DND-41 (cell line): ENCODE measurements at regions not wholly inside any gene's neighbourhood (a gene's known extent, or its start where the extent isn't known, plus 50 kb on each side); places are given as distances from the start of the nearest gene placed in this dataset.

ENCODE experiments used
- ATAC-seq: fragments of 200-7000 bp; cut with Tn5 transposase; 3 replicates; pipeline ENCODE4 v1.9.1; 2021; ENCODE audit warnings: low read depth; ENCODE audit not compliant: insufficient read depth
- DNase-seq: peaks from one replicate; pipeline ENCODE4 v3.0.0-alpha.2; 2020
- H2AFZ ChIP-seq: 2 replicates; pipeline ENCODE4 v1.6.0; 2012; ENCODE audit warnings: low read depth, low read length
- H3K27ac ChIP-seq: 2 replicates; pipeline ENCODE4 v1.5.1; 2012; ENCODE audit warnings: low read length, inconsistent platforms
- H3K27me3 ChIP-seq: fragments of 200-600 bp; sonication (generic); 2 replicates; pipeline ENCODE4 v1.6.0; 2012; ENCODE audit warnings: low read length, mild to moderate bottlenecking, inconsistent platforms; ENCODE audit not compliant: insufficient read depth, poor library complexity
- H3K36me3 ChIP-seq: 2 replicates; pipeline ENCODE4 v1.5.1; 2012; ENCODE audit warnings: low read length, inconsistent platforms; ENCODE audit not compliant: insufficient read depth
- H3K4me1 ChIP-seq: 2 replicates; pipeline ENCODE4 v1.5.1; 2012; ENCODE audit warnings: mild to moderate bottlenecking, low read length; ENCODE audit not compliant: insufficient read depth
- H3K4me2 ChIP-seq: 2 replicates; pipeline ENCODE4 v1.6.0; 2012; ENCODE audit warnings: mild to moderate bottlenecking, moderate library complexity, low read length, inconsistent platforms; ENCODE audit not compliant: insufficient read depth
- H3K4me3 ChIP-seq, 2 experiments: fragments of 200-600 bp in 1 of 2; shearing (Covaris generic) in 1 of 2; 2 replicates each; pipeline ENCODE4 v1.5.1; 2012 to 2016; ENCODE audit warnings: inconsistent platforms in 2 of 2, low read length in 2 of 2, mild to moderate bottlenecking in 2 of 2, low read depth in 1 of 2, moderate library complexity in 1 of 2
- H3K79me2 ChIP-seq: 2 replicates; pipeline ENCODE4 v1.6.0; 2012; ENCODE audit warnings: low read length, inconsistent platforms; ENCODE audit not compliant: insufficient read depth
- H3K9ac ChIP-seq: 2 replicates; pipeline ENCODE4 v1.6.0; 2012; ENCODE audit warnings: low read depth, mild to moderate bottlenecking, inconsistent platforms, low read length, moderate library complexity
- H3K9me3 ChIP-seq: 2 replicates; pipeline ENCODE4 v1.5.1; 2012; ENCODE audit warnings: low read length, moderate library complexity, mild to moderate bottlenecking, inconsistent platforms; ENCODE audit not compliant: insufficient read depth, severe bottlenecking
- H4K20me1 ChIP-seq: 2 replicates; pipeline ENCODE4 v1.6.0; 2012; ENCODE audit warnings: low read length; ENCODE audit not compliant: insufficient read depth
- CTCF ChIP-seq: IDR thresholded peaks from 2 replicates; pipeline ENCODE4 v1.5.1; 2012; ENCODE audit warnings: borderline replicate concordance, low read length, moderate library complexity, mild to moderate bottlenecking; ENCODE audit not compliant: poor library complexity, severe bottlenecking; ENCODE audit errors: extremely low read depth
- EZH2 ChIP-seq: IDR thresholded peaks from 3 replicates; pipeline ENCODE4 v1.6.1; 2012; ENCODE audit warnings: borderline replicate concordance, low read depth, mild to moderate bottlenecking, moderate library complexity, low read length, inconsistent platforms; ENCODE audit not compliant: severe bottlenecking

- no peaks in the 10 kb centered on the region for H3K79me2 ChIP-seq
- no peak overlapping the region for H3K9ac ChIP-seq
- no peaks in the 10 kb centered on the region for H3K36me3 ChIP-seq
- H3K27me3 ChIP-seq = peaks cover 20% of the 10 kb centered on the region
- ATAC-seq (no peak), DNase-seq (no peak)
- H3K9me3 ChIP-seq = no peaks in the 10 kb centered on the region
- no peak overlapping the region for H3K27ac ChIP-seq
- no peak overlapping the region for H3K4me3 ChIP-seq
- H4K20me1 ChIP-seq = no peaks in the 10 kb centered on the region
- H3K4me2 ChIP-seq = no peak overlapping the region
- H3K4me1 ChIP-seq = no peaks in the 10 kb centered on the region
- no peak for TF ChIP-seq EZH2
- no peak for TF ChIP-seq CTCF
- H2AFZ ChIP-seq = no peak overlapping the region
Measured at GRCh38 chr3:124291008-124291407, 299.1 kb upstream of the ROPN1 start.

GRCh38 chr3:124292329-124292728 is 300.4 kb upstream of the ROPN1 start:
- Histone ChIP-seq H3K36me3 (no peaks in the 10 kb centered on the region), H3K79me2 (no peaks in the 10 kb centered on the region), H3K27ac (no peak overlapping the region), H4K20me1 (no peaks in the 10 kb centered on the region), H3K27me3 (peaks cover 20% of the 10 kb centered on the region), H3K4me2 (no peak overlapping the region), H3K4me1 (no peaks in the 10 kb centered on the region), H3K9me3 (no peaks in the 10 kb centered on the region), H3K9ac (no peak overlapping the region), H2AFZ (no peak overlapping the region), H3K4me3 (no peak overlapping the region)
- ATAC-seq (no peak), DNase-seq (no peak)
- no peak for TF ChIP-seq EZH2
- no peak for TF ChIP-seq CTCF

- H3K27ac ChIP-seq = no peak overlapping the region
- H2AFZ ChIP-seq = no peak overlapping the region
- H3K4me2 ChIP-seq = no peak overlapping the region
- no peaks in the 10 kb centered on the region for H3K4me1 ChIP-seq
- H3K27me3 ChIP-seq = peaks cover 20% of the 10 kb centered on the region
- no peak for TF ChIP-seq CTCF
- ATAC-seq (no peak), DNase-seq (no peak)
- no peak overlapping the region for H3K9ac ChIP-seq
- no peaks in the 10 kb centered on the region for H4K20me1 ChIP-seq
- no peaks in the 10 kb centered on the region for H3K36me3 ChIP-seq
- H3K4me3 ChIP-seq = no peak overlapping the region
- H3K9me3 ChIP-seq = no peaks in the 10 kb centered on the region
- no peaks in the 10 kb centered on the region for H3K79me2 ChIP-seq
Measured at GRCh38 chr3:124293584-124293983, 301.7 kb upstream of the ROPN1 start.

GRCh38 chr3:124295362-124295761 is 303.4 kb upstream of the ROPN1 start:
- DNase-seq = no peak
- peak; percentile 30 for TF ChIP-seq EZH2
- TF ChIP-seq CTCF = no peak
- H3K36me3 ChIP-seq = no peaks in the 10 kb centered on the region
- H3K9ac ChIP-seq = no peak overlapping the region
- no peaks in the 10 kb centered on the region for H3K4me1 ChIP-seq
- no peak overlapping the region for H3K27ac ChIP-seq
- no peak for ATAC-seq
- no peak overlapping the region for H3K4me2 ChIP-seq
- no peaks in the 10 kb centered on the region for H3K79me2 ChIP-seq
- no peak overlapping the region for H2AFZ ChIP-seq
- no peaks in the 10 kb centered on the region for H3K9me3 ChIP-seq
- H3K4me3 ChIP-seq = no peak overlapping the region
- no peaks in the 10 kb centered on the region for H4K20me1 ChIP-seq
- H3K27me3 ChIP-seq = peaks cover 20% of the 10 kb centered on the region
